Endometrial microvascular endothelial cells (primary cell): ENCODE measurements at regions not wholly inside any gene's neighbourhood (a gene's known extent, or its start where the extent isn't known, plus 50 kb on each side); places are given as distances from the start of the nearest gene placed in this dataset.

ENCODE experiments used
- in situ Hi-C: cut with HindIII; loops from 2 replicates; pipeline ENCODE4 v1.10.0; 2017; ENCODE audit warnings: low sequenced_read_pairs, low pct_unique_long_range_greater_than_20kb; ENCODE audit errors: inconsistent ontology term

DNA sequence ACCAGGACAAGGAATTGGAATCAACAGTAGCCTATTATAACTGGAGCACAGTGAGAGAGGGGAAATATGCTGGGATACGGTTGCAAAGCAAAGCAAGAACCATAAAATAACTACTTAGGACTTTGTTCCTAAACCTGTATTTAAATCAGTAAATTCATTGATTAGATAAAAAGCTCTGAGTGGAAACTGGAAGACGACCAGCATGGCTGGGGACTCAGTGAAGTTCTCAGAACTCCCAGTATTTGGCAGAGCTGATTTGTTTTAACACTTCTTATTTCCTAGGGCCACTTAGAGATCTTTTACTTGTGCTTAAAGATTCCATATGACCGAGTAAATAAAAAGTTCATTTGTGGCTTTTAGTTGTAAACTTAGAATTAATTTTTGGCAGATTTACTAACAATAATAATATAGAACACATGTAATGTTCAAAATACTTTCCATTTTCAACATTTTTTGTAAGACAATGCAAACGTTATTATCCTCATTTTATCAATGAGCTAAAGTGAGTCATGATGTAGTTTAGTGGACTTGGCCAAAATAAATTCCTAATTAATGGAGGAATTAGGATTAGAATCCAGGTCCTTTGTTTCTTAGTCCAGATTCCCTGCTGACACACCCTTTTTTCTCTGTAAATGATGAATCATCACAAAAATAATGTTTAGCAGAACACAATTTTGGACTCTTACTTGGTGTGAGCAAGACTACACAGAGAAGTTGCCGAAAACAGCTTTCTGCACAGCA, 392.9 kb downstream of the GJA1 start:
- in situ Hi-C loops = no loop called here

DNA sequence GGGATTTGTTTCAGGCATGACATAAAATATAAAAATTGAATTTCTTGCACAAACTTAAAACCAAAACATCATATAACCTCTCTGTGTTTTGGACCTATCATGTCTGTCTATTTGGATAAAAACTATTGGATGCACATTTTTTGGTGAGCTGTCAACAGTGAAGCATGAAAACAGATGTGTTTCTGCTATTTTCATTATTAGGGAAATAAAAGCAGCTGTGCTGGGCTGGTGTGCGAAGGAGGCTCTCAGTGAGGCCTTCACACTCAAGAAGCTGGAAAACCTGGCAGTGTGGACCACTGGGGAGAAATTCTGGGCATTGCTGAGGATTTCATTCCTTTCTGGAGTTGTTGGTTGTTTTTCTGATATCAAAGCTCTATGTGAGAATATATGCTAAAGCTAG, 395.3 kb downstream of the GJA1 start:
- in situ Hi-C loops = no loop called here

DNA sequence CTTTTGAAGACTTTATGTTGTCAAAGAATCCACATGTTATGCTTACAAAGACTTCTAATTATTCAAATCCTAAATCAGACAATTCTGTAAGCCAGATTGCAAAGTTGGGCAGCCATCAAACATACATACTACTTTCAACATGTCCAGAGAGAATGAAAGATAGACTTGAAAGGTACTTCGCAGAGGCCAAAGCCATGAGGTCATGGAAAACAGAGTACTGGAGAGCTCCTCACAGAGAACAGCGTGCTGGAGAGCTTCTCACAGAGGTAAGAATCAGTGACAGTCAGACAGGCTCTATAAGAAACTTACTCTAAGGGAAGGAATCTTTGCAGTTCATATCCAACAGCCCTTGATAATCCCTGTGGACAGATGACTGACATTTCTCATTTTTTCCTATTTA, 400.2 kb downstream of the GJA1 start:
- in situ Hi-C loops = no loop called here

DNA sequence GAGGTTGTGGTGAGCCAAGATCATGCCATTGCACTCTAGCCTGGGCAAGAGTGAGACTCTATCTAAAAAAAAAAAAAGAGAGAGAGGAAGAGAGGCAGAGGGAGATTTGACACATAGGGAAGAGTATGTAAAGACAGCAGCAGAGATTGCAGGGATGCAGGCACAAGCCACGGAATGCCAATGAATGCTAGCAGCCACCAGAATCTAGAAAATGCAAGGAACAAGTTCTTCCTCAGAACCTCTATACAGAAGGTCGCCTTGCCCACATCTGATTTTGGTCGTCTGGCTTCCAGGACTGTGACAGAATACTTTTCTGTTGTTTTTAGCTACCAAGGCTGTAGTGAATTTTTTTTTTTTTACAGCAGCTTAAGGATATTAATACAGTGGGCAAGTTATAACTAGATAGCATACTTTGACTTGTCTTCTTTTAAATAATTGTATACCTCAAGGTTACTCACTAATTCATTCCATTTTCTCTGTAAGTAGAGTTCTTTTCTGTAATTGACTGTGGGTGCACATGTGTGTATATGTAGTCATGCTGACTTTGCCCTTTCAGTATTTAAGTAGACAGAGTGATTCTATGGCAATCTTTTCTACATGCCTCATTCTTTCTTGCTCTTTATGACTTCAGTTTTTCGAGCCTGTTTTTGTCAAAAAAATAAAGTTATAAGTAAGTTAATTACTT, 402.2 kb downstream of the GJA1 start:
- in situ Hi-C loops = no loop called here

DNA sequence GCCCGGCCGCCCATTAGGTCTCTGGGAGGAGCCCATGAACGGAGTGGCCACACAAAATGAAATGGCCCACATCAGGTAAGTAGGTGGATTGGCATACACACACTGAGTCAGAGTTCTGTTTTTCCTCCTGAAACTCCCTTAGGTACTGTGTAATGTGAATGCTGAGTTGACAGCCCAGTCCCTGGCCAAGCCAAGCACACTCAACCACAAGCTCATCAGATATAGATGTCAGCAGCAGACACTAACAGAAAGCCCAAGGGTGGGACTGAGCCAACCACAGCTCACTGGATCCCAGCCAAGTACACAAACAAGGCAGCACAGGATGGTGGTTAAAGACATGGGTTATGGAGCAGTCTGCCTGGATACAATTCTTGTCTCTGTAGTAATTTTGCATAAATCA, 403.4 kb downstream of the GJA1 start:
- in situ Hi-C loops = no loop called here

DNA sequence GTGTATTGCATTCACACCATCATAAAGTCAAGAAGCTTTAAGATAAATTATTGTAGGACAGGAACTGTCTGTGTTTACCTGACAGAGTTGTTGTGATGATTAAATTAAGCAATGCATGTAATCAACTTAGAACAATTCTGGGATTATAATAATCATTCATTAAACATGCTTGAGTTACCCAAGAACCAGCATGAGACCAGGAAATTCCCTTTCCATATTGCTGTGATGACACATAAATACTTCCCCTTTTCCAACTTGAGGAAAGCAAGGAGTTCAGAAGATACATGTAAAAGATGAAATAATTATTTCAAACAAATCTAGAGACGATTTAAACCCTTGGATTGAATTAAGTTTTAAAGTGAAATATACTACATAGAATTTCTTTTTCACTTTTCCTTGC, 404.4 kb downstream of the GJA1 start:
- in situ Hi-C loops = loop anchor here (10.0 kb wide), 1 partner anchor 405 kb away; the partner anchor contains the start of gene GJA1

DNA sequence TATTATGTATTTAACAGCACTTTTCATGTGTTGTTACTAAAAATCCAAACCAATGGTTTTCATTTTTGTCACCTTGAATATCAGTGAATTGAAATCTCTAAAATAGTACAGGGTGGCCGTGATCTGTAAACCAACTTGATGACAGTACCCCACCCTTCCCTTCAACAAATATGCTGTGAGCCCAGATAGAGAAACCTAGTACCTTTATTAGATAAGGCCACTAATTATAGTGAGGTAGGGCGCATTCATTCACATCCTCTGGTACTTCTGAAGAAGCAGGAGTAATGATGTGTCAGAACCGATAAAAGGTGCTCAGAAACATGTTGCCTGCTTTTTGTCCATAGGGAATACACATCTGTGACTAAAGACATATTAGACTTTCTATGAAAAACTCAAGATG, 409.5 kb downstream of the GJA1 start:
- in situ Hi-C loops = loop anchor here (10.0 kb wide), 1 partner anchor 410 kb away; the partner anchor contains the start of gene GJA1

DNA sequence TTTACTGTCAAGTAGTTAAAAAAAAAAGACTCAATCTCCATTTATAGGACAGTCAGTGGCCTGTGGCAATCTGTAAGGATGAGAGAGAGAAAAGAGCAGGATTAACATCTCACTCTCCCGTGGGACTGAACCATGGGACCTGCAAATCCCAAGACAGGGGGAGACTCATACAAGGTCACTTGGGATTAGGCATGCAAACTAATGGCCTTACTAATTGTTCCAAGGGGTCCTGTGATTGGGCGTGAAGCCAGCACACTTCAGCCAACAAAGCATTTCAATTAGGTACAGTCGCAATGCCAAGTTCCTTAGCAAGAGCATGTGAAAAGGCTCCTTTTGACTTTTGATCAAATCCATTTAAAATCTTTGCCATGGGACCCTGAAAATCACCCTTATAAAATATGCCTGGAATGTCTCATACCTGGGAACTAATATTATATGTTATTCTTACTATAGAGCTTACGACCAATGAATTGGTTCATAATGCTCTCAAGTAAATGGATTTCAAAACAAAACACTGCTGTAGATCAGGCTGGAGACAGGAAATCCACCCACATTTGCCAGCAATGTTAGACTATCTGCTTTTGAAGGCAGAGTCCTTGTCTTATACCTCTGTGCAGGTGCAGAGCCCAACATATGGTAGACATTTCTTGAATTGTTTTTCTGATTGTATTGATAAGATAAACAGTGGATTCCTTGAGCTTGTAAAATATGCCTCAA, 412.5 kb downstream of the GJA1 start:
- in situ Hi-C loops = loop anchor here (10.0 kb wide), 1 partner anchor 413 kb away; the partner anchor contains the start of gene GJA1

DNA sequence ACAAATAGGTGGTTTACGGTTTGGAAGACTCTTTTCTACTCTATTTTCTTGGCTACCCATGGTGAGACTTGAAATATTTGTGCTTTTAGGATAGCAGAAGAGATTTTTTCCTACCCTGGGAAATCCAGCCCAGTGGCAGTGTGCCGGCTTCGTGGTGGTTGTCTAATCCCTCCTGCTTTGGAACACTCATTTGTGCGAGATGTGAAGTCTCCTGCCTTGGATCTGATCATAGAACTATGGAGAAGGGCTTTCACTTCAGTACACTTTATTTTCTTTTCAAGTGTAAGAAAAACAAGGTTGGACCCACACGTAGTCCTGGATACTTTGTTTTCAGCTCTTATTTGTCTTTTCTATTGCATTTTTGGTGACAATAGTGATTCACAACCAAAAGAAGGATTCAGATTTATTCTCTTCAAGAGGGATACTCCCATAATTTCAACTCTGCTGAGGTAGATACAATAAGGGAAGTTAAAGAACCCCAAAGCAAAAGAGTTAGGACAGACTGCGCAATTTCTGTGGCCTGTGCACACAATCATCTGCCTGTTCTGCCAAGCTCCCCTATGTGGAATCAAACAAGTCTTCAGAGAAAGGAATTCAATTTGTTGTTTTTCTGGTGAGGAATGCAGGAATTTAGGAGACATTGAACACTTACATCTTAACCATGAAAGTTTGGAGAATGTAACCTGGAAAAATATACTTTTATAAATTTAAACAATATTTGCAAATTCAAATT, 413.2 kb downstream of the GJA1 start:
- in situ Hi-C loops = loop anchor here (10.0 kb wide), 1 partner anchor 414 kb away; the partner anchor contains the start of gene GJA1

DNA sequence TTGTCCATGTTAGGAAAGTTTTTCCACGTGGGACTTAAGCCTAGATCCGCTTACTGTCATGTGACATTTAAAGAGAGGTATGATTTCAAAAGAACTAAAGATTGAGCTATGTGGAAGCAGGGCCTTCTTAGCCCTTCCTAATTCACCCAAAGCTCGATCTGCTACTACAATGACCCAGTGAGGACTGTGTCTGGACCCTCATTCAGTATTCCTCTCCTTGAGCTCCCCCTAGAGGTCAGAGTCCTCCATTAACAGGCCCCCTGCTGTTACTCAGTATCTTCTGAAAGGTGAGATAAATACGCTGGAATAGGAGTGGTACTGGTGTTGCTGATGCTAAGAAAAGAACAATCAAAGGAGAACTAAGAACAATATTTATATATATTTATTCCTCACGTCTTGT, 414.0 kb downstream of the GJA1 start:
- in situ Hi-C loops = loop anchor here (10.0 kb wide), 1 partner anchor 415 kb away; the partner anchor contains the start of gene GJA1

DNA sequence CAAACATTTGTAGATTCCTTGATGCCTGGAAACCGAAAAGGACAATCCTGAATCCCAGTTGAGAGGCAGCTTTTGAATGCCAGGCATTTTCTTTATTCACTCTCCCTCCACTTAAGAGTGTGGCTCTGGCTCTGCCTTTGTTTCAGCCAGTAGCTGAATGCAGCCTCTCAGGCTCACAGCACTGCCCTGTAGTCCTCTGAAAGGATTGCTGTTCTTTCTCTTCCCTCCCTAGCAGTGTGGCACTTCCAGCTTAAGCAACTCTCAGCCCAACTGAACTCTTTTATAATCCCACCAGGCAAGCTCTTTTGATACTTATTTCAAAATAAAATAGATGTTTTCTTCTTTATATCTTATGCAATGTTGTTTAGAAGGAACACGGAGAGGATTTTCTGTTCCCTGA, 415.6 kb downstream of the GJA1 start:
- in situ Hi-C loops = no loop called here

DNA sequence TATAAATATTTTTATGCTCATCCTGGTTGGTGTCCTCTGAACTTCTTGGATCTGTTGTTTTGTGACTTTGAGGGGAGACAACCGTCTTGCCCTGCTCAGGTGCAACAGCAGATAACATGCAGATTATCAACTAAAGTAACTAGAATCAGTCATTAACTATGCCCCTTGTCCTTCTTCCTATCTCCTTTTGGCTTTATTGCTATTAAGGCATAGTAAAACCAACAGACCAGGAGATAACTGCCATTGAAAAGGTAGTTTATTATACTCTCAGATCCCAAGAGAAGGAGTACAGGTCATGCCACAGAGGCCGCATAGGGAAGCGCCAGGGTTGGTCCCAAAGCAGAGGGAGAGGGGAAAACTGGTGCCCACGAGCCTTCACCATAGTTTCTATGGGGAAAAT, 418.2 kb downstream of the GJA1 start:
- in situ Hi-C loops = no loop called here

DNA sequence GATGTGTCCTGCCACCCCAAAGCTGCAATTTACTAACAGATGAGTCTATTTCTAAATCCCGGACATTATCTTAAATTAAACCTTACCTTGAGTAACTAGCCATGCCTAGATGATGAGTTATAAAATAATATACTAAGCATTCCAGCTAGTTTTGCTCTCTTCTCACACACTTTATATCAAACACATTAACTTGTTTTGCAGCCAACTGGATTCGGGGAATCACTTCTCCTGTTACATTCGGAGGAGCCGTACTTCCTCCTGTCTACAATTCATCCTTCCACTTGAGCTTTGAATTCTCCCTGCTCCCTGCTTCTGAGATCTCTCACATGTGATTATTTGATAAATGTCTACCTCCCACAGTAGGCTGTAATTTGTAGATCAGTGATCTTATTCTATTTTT, 420.1 kb downstream of the GJA1 start:
- in situ Hi-C loops = no loop called here

DNA sequence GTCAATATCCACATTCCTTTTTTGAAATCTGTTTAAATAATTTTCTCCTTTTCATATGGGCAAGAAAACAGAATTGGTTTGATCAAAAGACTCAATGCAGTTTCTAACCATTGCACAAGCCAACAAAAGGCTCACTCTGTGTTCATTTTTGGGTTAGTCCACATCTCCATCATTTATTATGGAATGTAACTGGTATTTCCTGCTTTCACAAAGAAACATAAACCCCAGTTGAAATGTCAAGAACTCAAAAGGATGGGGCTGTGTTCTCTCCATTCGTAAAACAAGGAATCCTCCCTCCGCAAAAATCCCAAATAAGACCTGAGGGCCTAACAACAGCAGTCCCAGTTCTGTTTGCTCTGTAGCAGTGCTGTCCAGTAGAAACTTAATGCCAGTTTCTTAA, 420.9 kb downstream of the GJA1 start:
- in situ Hi-C loops = no loop called here

DNA sequence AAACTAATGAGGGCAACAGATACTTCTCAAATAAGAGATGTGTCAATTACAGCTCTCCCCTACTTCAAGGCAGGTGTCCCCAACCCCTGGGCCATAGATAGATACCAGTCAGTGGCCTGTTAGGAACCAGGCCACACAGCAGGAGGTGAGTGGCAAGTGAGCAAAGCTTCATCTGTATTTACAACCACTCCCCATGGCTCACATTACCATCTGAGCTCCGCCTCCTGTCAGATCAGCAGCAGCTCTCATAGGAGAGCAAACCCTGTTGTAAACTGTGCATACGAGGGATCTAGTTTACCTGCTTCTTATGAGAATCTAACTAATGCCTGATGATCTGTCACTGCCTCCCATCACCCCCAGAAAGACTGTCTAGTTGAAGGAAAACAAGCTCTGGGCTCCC, 422.1 kb downstream of the GJA1 start:
- in situ Hi-C loops = no loop called here

DNA sequence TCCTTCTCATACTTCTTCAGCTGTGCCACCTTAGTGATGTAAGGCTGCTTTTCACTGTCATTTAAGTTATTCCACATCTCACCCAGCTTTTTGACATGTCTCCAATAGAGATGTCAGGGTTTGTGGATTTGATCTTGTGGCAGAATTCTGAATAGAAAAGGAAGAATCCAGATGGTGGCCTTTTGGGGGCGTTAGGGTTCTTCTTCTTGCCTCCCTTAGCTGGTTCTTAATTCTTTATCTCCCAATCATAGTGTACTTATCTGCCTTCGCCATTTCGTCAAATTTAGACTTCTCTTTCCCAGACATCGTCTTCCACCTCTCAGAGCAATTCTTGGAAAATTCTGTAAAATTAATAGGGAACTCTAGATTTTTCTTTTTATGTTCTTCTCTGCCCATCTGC, 422.9 kb downstream of the GJA1 start:
- in situ Hi-C loops = no loop called here

DNA sequence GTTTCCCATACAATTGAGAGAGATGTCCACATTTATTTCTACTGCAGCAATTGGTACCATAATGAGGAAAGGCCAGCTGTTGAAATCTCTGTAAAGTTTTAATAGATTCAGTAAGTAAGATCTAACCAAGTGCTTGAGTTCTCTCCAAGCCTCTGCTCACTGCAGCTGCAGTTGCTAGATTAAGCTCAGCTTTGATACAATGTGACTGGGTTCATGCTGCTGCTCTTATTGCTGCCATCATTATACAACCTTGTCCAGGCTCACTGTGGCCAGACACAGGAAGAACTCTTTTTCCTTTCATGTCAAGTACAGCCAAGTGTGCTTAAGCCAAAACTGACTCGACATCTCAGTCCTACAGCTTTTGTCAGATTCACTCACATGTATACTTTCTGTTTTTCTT, 423.5 kb downstream of the GJA1 start:
- in situ Hi-C loops = no loop called here

DNA sequence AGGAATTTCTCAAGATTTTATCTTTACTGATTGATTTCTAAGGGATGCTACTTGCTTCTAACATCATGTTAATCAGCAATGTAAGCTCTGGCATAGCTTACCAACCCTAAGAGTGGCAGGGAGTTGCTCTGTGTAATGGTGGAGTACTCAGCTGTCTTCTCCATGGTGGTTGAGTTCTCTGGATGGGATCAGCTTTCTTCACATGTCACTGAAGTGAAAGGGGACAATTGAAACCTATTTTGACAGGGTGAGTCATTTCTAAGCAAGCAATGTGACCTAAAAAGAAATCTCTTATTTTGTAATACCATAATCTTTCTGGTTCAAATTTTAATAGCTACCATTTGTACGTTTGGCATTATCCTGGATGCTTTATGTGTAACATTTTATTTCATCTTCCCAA, 430.4 kb downstream of the GJA1 start:
- in situ Hi-C loops = no loop called here

DNA sequence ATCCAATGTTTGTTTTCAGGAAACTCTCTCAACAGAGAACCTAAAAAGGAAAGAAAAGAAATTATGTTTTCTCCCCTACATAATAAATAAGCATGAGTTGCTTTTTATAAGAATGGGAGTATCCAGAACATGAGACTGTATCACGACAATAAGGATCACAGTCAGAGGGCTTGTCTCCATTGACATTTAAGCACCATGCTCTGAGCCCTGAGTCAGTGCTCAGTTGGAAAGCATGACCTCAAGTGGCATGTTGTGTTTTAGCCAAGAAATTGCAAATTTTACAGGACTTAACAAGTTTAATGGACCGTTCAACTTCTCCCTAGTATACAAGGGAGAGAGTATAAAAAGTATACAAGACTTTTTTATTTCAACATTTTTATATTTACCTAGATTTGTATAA, 431.6 kb downstream of the GJA1 start:
- in situ Hi-C loops = no loop called here
